HG03521 (cell line): ENCODE measurements at regions not wholly inside any gene's neighbourhood (a gene's known extent, or its start where the extent isn't known, plus 50 kb on each side); places are given as distances from the start of the nearest gene placed in this dataset.

Experiments
- ATAC-seq: cut with Tn5 transposase; IDR thresholded peaks from one replicate; pipeline ENCODE4 v1.9.1; 2021; ENCODE audit warnings: mild to moderate bottlenecking, moderate library complexity; ENCODE audit not compliant: unreplicated experiment

DNA sequence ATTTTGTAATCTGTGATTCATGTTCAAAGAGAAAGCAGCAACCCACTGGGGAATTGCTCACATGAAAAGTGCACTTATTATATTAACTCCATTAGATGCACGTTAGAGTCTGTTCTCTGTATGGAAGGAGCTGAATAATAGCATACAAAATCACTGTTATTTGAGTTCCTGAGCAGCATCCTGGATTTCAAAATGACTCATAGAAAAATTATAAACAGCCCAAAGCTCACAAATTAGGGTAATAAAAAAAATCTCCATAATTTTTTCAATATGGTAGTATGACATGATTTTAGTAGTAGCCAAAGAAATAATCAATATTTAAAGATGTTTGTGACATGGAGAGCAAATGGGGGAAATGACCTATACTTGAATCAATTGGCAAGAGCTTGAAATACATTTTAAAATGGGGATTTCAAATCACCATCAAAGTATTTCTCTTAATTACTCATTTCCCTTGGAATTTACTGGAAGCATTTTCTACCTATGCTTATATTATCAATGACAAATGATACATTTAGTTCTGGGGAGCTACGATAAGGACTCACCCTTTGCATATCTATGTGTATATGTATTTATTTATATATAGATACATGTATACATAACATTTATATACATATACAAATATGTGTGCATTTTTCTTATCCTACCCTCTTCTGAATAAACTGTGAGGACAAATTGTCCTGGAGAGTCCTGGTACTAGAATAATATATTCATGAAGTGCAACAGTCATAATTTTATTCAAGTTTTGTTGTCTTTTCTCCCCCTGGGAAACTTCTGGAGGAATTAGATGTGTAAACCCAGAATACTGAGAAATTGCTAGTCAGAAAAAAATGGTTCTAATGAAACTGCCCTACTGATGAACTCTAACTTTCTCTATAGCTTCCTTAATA lies 116.3 kb downstream of the RPL22L1 start:
- ATAC-seq: no peak

DNA sequence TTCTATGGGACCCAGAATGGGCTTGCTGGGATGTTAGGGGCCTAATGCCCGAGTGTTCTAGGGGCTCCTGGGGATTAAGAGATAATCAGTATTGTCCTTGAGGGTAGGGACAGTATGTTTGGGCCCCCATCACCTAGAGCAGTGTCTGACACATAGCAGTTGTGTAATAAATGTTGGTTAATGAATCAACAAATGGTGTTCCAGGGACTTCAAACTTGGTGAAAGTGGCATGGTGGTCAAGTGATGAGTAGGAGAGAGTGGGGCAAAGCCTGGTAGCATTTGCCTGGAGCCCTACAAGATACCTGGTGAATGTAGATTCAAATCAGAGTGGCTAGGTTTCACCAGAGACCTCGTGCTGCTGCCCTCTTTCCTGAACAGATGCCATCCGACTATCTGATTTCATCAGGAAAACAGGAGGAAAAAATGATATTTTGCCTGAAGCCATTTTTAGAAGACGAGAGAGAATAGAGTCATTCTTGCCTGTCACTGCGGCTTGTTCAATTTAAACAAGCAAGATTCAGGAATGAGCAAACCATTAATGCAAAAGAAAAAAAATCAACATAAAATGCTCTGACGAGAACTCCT lies 117.3 kb downstream of the RPL22L1 start:
- ATAC-seq: no peak

DNA sequence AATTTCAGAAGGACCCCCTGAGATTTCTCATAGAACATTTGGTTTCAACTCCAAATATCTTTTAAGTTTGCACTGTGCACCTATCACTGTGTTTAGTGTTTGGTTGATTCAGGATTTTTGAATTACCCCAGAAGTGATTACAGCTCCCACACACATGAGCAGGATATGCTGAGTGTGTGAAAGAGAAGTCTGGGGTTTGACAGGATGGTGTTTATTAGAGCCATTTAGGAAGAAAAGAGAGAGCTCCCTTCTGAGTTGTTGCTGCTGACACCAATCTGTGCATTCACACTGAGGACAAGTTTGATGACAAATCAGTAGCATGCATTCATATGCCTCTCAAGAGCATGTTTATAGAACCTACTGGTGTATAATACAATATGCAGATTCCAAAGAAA lies 118.1 kb downstream of the RPL22L1 start:
- no peak for ATAC-seq

DNA sequence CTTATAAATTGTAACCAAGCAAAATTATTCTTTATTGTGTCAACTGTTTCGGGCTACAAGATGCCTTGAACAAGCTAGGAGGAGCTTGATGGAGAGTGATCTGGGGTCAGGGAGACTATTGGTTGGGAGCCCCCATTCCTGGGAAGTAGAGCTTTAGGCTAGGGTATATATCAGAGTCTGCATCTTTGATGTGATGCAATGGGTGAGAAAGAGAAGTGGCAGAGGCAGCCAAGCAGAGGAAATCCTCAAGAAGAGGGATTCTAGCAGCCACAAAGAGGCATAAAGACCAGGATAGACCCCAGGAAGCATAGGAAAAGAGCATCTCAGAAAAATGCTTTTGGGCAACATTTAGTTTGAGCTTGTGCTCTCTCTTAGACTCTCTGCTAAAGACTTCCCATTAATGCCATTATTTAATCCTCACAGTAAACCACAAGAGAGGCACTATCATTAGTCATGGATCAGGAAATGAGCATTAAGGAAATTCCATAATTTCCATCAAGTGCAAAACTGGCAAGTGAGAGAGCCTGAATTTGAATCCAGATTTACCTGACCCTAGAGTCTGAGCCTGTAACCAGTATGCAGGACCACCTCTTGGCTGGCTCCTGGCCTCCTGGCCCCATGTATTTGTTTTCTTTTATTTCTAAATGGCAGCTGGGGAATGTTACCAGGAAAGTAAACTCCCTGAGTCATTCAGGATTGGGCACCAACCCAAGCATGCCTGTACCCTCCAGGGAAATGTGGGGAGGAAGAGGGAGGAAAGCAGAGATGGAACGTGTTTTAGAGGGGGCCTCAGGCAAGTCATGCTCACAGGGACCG lies 118.7 kb downstream of the RPL22L1 start:
- no peak for ATAC-seq

DNA sequence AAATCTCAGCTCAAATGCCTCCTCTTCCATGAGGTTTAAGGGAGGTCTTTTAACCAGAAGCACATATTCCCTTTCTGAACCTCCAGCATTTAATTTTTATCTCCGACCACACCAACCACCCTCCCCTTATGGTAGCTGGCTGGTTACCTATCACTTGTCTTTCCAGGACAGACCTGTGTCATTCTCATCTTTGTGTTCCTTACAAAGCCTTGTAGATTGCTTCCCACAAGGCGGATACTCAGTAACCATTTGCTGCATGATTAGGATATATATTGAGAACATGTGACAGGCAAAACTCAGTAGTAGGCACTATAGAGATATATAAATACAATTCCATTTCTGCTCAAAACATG lies 119.5 kb downstream of the RPL22L1 start:
- no peak for ATAC-seq

DNA sequence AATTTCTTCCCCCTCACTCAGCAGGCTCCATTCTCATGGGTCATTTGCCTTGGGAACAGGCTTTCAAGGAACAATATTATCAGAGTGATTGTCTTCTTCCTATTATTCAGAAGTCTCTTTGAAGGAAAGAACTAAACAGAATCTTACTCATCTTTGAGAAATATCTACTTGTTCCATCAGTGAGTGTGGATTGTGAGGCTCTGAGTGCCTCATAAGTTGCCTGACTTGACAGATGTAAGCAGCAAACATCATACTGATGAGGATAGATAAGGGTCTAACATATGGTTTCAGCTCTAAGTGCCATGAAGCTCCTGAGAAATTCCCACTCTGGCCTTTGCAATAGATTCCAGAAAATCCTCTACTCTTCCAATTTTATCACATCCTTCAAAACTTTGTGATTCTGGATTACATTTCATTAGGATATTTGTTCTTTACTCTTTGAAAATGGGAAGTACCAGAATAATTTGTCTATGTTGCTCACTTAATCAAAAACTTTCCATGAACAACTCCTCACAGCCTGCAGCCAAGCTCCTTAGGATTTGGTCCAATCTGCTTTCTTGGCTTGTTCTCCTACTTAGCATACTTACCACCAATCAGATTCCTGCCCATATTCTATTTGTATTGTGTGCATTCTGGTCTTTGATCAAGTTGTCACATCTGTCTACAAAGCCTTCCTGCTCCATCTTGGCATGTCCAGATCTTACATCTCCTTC lies 120.1 kb downstream of the RPL22L1 start:
- ATAC-seq: no peak

DNA sequence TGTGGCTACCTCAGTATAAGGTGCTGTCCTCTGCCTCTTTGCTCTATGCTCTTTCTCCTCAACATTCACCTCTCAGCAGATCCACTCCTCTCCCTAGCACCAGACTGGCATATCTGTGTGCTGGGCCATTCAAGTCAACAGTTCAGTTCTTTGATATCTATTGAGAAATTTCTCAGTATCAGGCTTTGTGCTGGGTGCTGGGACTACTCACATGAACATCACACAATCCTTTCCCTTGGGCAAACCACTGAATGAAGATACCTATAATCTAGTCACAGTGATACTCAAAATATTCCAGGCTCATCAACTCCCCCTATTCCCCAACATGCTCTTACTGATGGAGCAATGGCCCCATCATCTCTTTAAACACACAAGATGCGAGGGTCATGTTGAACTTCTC lies 120.8 kb downstream of the RPL22L1 start:
- ATAC-seq: no peak

DNA sequence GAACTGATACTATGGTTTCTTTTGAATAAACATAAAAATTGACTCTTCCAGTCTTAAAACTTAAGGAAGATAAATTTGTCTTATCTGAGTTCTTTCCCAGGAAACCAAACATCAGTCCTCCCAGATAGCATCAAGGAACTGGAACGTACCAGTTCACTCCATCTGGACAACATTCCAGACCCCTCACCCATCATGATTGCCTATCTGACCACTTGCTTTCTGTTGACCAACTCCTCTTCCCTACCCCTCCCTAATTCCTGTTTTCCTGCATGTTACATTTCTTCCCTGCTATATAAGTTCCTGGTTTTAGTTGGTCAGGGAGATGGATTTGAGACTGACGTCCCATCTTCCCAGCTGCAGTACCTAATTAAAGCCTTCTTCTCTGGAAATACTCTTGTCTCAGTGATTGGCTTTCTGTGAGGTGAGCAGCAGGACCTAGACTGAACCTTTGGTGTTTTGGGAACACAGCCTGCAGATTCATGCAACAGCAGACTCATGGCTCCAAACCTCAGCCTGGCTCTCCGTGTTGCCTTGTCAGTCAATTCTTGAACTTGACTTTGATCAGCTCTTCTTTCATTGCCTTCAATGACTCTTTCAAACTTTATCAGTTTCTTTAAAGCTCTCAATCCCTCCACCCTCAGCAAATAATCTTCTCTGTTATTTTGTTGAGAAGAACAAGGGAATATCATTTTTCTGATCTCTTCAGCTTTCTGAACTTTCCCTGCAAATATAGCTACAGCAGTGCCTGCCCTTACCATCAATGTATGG lies 123.6 kb downstream of the RPL22L1 start:
- no peak for ATAC-seq

DNA sequence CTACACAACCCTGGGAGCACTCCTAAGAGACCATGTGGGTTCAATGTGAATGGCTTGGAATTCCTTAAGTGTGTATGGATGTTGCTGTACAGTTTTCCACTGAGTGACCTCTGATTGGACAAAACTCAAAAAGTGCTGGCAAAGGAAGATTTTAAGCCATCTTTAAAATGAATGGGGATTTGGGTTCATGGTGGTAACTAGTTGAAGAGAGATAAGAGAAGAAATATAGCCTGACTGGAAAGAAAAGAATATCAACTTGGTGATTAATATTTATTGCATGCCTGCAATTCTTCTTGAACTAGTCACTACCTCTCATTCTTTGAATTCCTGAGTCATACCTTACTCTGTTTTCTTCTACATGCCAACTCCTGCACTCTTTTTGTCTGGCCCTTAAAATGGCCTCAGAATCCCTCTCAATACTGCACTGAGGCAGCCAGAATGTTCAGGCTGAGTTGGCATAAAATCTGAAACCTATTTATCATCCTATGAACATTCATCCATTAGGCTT lies 124.7 kb downstream of the RPL22L1 start:
- ATAC-seq: no peak

DNA sequence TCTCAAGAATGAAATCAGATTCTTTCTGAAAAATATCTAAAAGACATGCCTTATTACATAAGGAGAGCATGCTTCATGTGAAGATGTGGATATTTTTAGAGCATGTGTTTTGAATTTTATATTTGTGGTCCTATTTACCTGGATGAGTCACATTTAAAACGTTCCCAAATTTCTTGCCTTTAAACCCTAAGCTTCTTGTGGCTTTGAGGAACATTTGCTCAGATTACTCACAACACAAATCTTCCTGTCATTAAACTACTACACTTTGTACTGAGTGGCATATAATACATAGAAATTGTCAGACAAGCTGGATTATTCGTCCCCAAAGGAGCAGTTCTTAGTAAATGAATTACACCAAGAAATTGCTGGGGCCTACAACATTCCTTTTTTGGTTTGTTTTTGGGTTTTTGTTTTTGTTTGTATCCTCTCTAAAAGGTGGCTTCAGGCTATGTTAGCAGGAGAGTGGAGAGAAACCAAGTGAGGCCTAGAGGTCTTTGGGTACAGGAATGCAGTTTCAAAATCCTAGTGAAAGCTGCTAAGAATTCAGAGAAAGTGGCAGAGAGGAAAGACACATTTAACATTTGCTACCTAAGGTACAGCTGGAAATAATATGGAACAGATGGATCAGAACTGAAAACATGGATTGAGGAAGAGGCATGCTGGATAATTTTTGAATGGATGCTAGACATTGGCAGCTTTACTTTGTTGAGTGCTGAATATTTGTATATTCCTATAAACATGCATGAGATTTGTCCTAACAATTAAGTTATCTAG lies 128.1 kb downstream of the RPL22L1 start:
- ATAC-seq: no peak

DNA sequence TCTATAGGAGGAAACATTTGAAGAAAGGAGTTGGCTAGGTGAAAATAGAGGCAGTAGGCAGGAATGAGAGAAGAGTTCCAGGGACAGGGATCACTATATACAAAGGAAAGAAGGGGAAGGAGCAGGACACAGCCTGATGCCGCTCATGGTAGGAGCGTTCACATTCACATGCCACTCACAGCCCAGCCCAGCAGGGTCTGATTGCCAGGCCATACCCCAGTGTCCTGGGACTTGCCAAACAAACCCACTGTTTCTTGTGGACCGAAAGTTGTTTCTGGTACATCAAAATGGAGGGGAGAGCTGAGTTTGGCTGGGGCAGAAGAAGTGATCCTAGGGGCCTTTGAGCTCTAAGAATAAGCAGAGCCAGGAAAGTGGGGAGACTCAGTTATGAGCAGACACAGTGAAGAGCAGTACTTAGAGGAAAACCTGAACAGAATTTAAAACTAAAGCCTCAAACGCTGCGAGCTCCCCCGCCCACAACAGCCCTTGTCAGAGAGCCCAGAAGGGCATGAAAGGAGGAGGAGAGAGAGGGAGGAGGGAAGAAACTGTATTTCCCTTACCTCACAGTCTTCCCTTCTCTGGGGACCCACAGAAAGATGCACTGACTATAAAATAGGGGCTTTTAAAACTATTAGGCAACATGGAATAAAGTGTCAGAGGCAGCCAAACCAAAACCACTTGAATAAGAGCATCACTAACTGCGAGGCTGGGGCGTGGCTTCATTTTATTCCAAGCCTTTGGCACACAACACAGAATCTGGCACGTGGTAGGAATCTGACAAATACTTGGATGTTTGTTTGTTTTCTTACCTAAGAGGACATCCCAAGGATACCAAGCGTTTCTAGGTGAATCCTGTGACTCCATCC lies 129.0 kb downstream of the RPL22L1 start:
- no peak for ATAC-seq

DNA sequence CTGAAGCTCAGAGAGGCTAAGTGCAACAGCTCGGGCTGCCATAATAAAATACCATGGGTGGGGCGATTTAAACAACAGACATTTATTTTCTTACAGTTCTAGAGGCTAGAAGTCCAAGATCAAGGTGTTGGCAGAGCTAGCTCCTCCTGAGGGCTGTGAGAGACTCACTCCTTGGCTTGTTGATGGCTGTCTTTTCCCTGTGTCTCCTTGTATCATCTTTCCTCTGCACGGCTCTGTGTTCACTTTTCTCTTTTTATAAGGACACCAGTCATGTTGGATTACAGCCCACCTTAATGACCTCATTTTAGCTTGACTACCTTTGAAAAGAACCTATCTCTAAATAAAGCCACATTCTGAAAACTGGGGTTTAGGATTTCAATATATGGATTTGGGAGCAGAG lies 129.7 kb downstream of the RPL22L1 start:
- ATAC-seq: no peak

DNA sequence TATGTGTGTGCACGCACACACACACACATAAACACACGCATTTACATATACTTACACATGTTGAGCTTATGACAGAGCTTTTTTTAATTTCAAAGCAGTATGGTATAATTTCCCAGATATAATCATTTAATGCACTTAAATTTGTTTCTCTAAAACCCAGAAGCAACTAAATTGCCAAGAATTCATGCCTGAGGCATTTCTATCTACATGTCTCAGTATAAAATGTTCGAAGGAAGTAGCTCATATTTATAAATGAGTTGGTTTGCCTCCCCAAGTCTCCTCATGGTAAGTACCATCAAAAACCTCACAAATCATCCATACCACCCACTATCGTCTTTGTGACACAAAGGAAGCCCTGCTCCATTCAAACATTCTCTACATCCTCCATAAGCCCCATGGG lies 130.6 kb downstream of the RPL22L1 start:
- ATAC-seq: no peak

DNA sequence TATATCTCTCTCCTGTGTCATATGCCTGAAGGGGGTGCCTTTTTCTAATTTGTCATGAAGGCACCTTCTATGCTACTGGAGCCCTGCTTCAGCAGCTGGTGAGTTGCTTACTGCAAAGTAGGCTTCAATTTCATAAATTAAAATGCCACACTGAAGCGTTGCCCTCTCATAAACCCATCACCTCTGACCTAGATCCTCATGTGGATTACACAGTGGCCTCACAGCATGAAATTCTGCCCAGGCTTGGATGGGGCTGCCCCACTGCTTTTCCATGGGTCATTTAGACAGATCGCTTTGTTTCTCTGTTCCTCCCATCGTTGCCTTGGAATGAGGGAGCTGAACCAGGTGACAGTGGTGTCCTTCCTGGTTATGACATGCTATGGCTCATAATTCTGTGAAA lies 131.2 kb downstream of the RPL22L1 start:
- ATAC-seq: no peak

DNA sequence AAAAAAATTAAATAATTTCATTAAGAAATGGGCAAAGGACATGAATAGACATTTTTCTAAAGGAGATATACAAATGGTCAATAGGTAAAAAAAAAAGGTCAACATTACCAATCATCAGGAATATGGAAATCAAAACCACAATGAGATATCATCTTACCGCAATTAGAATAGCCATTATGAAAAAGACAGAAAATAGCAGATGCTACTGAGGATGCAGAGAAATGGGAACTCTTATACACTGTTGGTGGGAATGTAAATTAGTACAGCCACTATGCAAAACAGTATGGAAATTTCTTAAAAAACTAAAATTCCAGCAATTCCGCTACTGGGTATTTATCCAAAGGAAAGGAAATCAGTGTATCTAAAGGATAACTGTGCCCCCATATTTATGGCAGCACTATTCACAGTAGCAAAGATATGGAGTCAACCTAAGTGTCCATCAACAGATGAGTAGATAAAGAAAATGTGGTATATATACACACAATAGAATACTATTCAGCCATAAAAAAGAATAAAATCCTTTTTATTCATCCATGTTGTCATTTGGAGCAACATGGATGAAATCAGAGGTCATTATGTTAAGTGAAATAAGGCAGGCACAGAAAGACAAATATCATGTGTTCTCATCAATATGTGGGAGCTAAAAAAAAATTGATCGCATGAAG lies 132.4 kb downstream of the RPL22L1 start:
- ATAC-seq: no peak

DNA sequence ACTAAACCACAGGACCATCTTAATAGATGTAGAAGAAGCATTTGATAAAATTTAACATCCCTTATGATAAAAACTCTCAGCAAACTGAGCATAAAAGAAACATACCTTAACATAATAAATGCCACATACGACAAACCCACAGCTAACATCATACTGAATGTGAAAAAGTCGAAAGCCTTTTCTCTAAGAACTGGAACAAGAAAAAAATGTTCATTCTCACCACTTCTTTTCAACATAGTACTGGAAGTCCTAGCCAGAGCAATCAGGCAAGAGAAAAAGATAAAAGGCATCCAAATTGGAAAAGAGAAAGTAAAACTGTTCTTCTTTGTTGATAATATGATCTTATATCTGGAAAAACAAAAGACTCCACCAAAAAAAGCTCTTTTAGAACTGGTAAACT lies 134.2 kb downstream of the RPL22L1 start:
- no peak for ATAC-seq

DNA sequence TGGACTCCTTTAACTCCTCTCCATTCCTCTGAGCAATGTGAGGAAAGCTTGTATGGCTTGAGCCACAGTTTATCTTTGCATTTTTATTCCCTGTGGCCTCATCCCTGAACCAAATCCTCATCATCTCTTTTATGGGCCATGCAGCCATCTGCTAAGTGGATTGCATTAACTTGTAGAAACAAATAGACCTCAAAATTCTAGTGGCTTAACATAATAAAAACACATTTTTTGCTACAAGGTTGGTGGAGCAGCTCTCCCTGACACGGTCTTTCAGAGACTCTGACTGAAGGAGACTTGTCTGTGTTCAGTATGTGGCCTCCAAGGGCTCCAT lies 135.3 kb downstream of the RPL22L1 start:
- no peak for ATAC-seq

DNA sequence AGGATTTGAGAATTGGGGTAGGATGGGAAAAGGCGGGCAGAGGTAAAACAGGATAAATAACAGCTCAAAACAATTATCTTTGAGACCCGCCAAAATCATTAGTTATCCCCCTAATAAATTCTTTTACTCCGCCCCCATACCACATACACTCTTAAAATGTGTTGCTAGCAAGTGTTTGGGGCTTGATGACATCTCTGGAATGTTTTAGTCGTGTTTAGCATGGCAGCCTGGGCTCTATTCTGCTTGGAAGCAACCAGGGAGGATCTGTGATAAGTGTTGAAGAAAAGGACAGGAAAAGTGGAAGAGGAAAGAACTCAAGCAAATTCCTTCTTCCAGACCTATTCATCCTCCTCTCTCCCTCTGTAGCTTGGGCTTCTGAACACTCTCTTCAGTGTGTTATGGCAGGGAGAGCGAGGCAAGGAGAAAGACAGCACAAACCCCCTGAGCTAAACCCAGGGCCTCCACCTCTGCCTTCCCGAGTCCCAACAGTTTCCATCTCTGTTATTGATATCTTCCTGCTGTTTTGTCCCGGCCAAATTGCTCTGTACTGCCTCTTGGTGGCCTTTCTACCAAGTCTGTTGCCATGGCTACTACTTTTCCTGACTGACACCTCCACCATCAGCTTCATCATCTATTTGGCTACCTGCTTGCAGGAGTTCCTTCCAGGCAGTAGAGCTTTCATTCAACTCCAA lies 135.8 kb downstream of the RPL22L1 start:
- ATAC-seq: no peak
